Panc1 (cell line): ENCODE measurements at regions not wholly inside any gene's neighbourhood (a gene's known extent, or its start where the extent isn't known, plus 50 kb on each side); places are given as distances from the start of the nearest gene placed in this dataset.

Experiments used
- ATAC-seq: fragments of 200-7000 bp; cut with Tn5 transposase; 2 replicates; pipeline ENCODE4 v1.9.1; 2020; ENCODE audit warnings: mild to moderate bottlenecking, moderate library complexity
- BruUV-seq: library from RNA; stranded (reverse); fragments of 400-500 nt; replicated peaks from 2 replicates; lab custom pipeline; 2021; lab: Mats Ljungman, UMichigan
- CTCF ChIA-PET: fragments of 300-600 bp; sonication (Branson Sonifier 250); formaldehyde crosslinking; loops from one replicate; lab custom pipeline; 2022; ENCODE audit warnings: antibody characterized with exemption; lab: Charles Lee
- POLR2A ChIA-PET: fragments of 300-600 bp; sonication (Branson Sonifier 250); formaldehyde crosslinking; loops from one replicate; lab custom pipeline; 2022; ENCODE audit warnings: antibody characterized with exemption; lab: Charles Lee
- DNase-seq: peaks from one replicate; pipeline ENCODE4 v3.0.0-alpha.2; 2010; ENCODE audit warnings: low read depth, low spot score
- H3K27ac ChIP-seq: 2 replicates; pipeline ENCODE4 v1.5.1; 2011; ENCODE audit warnings: mild to moderate bottlenecking, low read length, inconsistent platforms
- H3K27me3 ChIP-seq: fragments of 200-500 bp; sonication (Bioruptor generic); 2 replicates; pipeline ENCODE4 v1.6.0; 2014; ENCODE audit warnings: low read length, inconsistent platforms; ENCODE audit not compliant: control insufficient read depth, insufficient read depth
- H3K36me3 ChIP-seq: fragments of 200-500 bp; sonication (Bioruptor generic); 2 replicates; pipeline ENCODE4 v1.5.1; 2014; ENCODE audit warnings: inconsistent platforms, mild to moderate bottlenecking, low read length, moderate library complexity; ENCODE audit not compliant: control insufficient read depth, insufficient read depth
- H3K4me1 ChIP-seq: 2 replicates; pipeline ENCODE4 v1.5.1; 2011; ENCODE audit warnings: inconsistent platforms, mild to moderate bottlenecking, low read length, moderate library complexity; ENCODE audit not compliant: control insufficient read depth, insufficient read depth
- H3K4me3 ChIP-seq, 2 experiments: 2 replicates each; pipeline ENCODE4 v1.5.1; 2011 to 2012; ENCODE audit warnings: low read depth in 2 of 2, low read length in 2 of 2, mild to moderate bottlenecking in 2 of 2, inconsistent platforms in 1 of 2, moderate library complexity in 1 of 2
- H3K9me3 ChIP-seq: fragments of 200-500 bp; sonication (Bioruptor generic); 2 replicates; pipeline ENCODE4 v1.5.1; 2014; ENCODE audit warnings: low read depth, mild to moderate bottlenecking, inconsistent platforms, low read length, moderate library complexity; ENCODE audit not compliant: control insufficient read depth, insufficient read depth
- POLR2AphosphoS5 ChIP-seq: IDR thresholded peaks from 2 replicates; pipeline ENCODE4 v1.6.1; 2012; ENCODE audit warnings: mild to moderate bottlenecking, low read depth, low read length, moderate library complexity
- SIN3A ChIP-seq: IDR thresholded peaks from 2 replicates; pipeline ENCODE4 v1.6.1; 2012; ENCODE audit warnings: low read depth, mild to moderate bottlenecking, low read length, moderate library complexity, borderline replicate concordance; ENCODE audit not compliant: insufficient read depth
- TCF7L2 ChIP-seq: IDR thresholded peaks from 2 replicates; pipeline ENCODE4 v1.6.1; 2011; ENCODE audit warnings: mild to moderate bottlenecking, low read depth, low read length, inconsistent platforms
- in situ Hi-C: cut with HindIII; loops from 2 replicates; pipeline ENCODE4 v1.10.0; 2016; ENCODE audit warnings: low sequenced_read_pairs, low pct_unique_long_range_greater_than_20kb
- intact Hi-C: fragments of 100-400 bp; cut with micrococcal nuclease; formaldehyde crosslinking; loops from one replicate; pipeline ENCODE4 v1.10.0; 2022; ENCODE audit not compliant: unreplicated experiment
- TF ChIP-seq, protein P1 (sequence below), 2 experiments: IDR thresholded peaks; 2 replicates each; pipeline ENCODE4 v1.6.1; 2011 to 2012; ENCODE audit warnings: low read depth in 2 of 2, control low read depth in 1 of 2, low read length in 1 of 2, mild to moderate bottlenecking in 1 of 2, moderate library complexity in 1 of 2; ENCODE audit not compliant: insufficient read depth in 1 of 2
- TF ChIP-seq, protein P2 (sequence below): fragments of 450-650 bp; IDR thresholded peaks from 2 replicates; pipeline ENCODE4 v1.5.1; 2017; ENCODE audit warnings: mild to moderate bottlenecking

DNA sequence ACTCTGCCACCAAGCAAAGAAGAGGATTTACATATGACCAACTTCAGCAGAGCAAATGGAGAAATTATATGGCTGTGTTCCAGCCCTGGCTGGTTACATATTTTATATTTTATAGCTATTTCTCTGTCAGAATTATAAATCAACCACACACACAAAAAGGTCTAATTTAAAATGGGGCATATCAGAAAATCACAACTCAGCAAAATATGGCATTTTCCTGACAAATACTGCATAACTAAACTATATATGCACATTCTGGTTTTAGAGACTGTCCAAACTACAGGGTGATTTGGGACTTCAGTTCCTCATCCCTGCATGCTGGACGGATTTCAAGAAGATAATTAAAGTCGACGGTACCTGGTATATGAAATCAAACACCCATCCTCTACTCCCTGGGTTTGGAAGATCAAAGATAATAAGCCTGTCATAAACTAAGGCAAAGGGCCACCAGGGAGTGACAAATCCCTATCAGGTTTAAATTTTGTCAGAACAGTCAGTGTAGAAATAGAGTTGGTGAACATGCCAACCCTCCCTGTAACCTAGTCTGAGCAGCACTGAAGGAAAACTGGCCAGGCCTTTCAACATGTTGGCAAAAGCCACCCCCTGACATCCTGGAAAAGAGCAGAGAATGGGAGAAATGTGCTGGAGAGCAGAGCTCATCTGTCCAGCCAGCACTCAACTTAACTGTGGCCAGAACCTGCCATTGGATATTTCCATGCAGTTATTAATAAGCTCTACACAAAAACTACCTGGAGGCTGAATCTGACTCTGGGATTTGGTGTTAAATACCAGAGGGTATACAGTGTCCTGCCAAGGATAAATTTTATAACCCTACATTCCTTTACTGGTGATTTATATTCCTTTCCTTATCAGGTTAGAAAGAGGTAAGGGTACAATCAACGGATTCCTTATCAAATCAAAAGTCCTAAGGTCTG, 235.7 kb downstream of the ENC1 start:
- Histone ChIP-seq H3K4me3 (no peak overlapping the region), H3K36me3 (no peaks in the 10 kb centered on the region), H3K9me3 (no peaks in the 10 kb centered on the region), H3K27me3 (no peaks in the 10 kb centered on the region), H3K27ac (no peak overlapping the region), H3K4me1 (no peaks in the 10 kb centered on the region)
- POLR2A ChIA-PET: no interaction called here
- TF ChIP-seq, protein P1, sequence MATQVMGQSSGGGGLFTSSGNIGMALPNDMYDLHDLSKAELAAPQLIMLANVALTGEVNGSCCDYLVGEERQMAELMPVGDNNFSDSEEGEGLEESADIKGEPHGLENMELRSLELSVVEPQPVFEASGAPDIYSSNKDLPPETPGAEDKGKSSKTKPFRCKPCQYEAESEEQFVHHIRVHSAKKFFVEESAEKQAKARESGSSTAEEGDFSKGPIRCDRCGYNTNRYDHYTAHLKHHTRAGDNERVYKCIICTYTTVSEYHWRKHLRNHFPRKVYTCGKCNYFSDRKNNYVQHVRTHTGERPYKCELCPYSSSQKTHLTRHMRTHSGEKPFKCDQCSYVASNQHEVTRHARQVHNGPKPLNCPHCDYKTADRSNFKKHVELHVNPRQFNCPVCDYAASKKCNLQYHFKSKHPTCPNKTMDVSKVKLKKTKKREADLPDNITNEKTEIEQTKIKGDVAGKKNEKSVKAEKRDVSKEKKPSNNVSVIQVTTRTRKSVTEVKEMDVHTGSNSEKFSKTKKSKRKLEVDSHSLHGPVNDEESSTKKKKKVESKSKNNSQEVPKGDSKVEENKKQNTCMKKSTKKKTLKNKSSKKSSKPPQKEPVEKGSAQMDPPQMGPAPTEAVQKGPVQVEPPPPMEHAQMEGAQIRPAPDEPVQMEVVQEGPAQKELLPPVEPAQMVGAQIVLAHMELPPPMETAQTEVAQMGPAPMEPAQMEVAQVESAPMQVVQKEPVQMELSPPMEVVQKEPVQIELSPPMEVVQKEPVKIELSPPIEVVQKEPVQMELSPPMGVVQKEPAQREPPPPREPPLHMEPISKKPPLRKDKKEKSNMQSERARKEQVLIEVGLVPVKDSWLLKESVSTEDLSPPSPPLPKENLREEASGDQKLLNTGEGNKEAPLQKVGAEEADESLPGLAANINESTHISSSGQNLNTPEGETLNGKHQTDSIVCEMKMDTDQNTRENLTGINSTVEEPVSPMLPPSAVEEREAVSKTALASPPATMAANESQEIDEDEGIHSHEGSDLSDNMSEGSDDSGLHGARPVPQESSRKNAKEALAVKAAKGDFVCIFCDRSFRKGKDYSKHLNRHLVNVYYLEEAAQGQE (IDR thresholded peaks at IDR 0.05; ENCODE audit: insufficient read depth in 1 of 2, low read depth in 2 of 2, low read length in 1 of 2): no peak
- TF ChIP-seq TCF7L2: no peak
- TF ChIP-seq, protein P2, sequence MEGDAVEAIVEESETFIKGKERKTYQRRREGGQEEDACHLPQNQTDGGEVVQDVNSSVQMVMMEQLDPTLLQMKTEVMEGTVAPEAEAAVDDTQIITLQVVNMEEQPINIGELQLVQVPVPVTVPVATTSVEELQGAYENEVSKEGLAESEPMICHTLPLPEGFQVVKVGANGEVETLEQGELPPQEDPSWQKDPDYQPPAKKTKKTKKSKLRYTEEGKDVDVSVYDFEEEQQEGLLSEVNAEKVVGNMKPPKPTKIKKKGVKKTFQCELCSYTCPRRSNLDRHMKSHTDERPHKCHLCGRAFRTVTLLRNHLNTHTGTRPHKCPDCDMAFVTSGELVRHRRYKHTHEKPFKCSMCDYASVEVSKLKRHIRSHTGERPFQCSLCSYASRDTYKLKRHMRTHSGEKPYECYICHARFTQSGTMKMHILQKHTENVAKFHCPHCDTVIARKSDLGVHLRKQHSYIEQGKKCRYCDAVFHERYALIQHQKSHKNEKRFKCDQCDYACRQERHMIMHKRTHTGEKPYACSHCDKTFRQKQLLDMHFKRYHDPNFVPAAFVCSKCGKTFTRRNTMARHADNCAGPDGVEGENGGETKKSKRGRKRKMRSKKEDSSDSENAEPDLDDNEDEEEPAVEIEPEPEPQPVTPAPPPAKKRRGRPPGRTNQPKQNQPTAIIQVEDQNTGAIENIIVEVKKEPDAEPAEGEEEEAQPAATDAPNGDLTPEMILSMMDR: no peak
- no peak for TF ChIP-seq POLR2AphosphoS5
- no peak for TF ChIP-seq SIN3A
- CTCF ChIA-PET: no interaction called here
- ATAC-seq (no peak), DNase-seq (no peak)
- no TSS peak for BruUV-seq
- in situ Hi-C loops (no loop called here), intact Hi-C loops (no loop called here)

DNA sequence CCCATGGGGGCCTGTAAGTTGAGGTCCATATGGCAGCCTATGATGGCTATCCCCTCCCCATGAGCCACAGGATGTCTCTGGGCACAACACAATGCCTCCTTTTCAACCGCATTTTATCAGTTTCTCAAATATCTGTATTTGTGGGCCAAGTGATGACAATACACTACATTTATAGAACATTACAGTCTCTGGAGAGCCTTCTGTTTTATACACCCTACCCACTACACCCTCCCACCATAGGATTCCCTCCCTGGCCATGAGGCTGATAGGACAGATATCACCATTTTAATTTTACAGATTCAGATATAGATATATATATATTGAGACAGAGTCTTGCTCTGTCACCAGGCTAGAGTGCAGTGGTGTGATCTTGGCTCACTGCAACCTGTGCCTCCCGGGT, 236.8 kb downstream of the ENC1 start:
- Histone ChIP-seq H3K9me3 (no peaks in the 10 kb centered on the region), H3K27me3 (no peaks in the 10 kb centered on the region), H3K27ac (no peak overlapping the region), H3K4me1 (no peaks in the 10 kb centered on the region), H3K36me3 (no peaks in the 10 kb centered on the region), H3K4me3 (no peak overlapping the region)
- intact Hi-C loops: no loop called here
- DNase-seq (no peak), ATAC-seq (no peak)
- POLR2A ChIA-PET: no interaction called here
- CTCF ChIA-PET: no interaction called here
- BruUV-seq: no TSS peak
- TF ChIP-seq, protein P1 (IDR thresholded peaks at IDR 0.05; ENCODE audit: insufficient read depth in 1 of 2, low read depth in 2 of 2, low read length in 1 of 2): no peak
- TF ChIP-seq, protein P2: no peak
- TF ChIP-seq SIN3A (no peak), TCF7L2 (no peak), POLR2AphosphoS5 (no peak)
- in situ Hi-C loops: no loop called here
